GM21360 (cell line): ENCODE measurements at regions not wholly inside any gene's neighbourhood (a gene's known extent, or its start where the extent isn't known, plus 50 kb on each side); places are given as distances from the start of the nearest gene placed in this dataset.
"Not testable (repeated sequence)": the region's sequence is repeated elsewhere in the genome, so short reads cannot be mapped to it uniquely, and the experiment has no call there.

ENCODE experiments used
- ATAC-seq: cut with Tn5 transposase; IDR thresholded peaks from one replicate; pipeline ENCODE4 v1.9.1; 2021; ENCODE audit warnings: mild to moderate bottlenecking, moderate library complexity; ENCODE audit not compliant: unreplicated experiment

GRCh38 chrX:131696989-131697388 lies 153.1 kb downstream of the OR13H1 start:
- ATAC-seq = not testable (repeated sequence)

- no peak for ATAC-seq
Measured at GRCh38 chrX:131703646-131704045, 159.8 kb downstream of the OR13H1 start.

GRCh38 chrX:131704136-131704695 lies 160.3 kb downstream of the OR13H1 start:
- peak; percentile 56 for ATAC-seq

GRCh38 chrX:131709553-131709952 lies 165.7 kb downstream of the OR13H1 start:
- ATAC-seq = no peak

GRCh38 chrX:131711478-131711867 lies 167.6 kb downstream of the OR13H1 start:
- ATAC-seq = no peak

- no peak for ATAC-seq
Measured at GRCh38 chrX:131723646-131724045, 179.8 kb downstream of the OR13H1 start.

GRCh38 chrX:131724292-131724691 lies 180.4 kb downstream of the OR13H1 start:
- ATAC-seq = no peak

- ATAC-seq = no peak
Measured at GRCh38 chrX:131725001-131725654, 181.3 kb downstream of the OR13H1 start.

GRCh38 chrX:131727778-131728177 lies 183.9 kb downstream of the OR13H1 start:
- no peak for ATAC-seq

GRCh38 chrX:131728295-131729145 lies 184.6 kb downstream of the OR13H1 start:
- ATAC-seq = peak; percentile 67

GRCh38 chrX:131729295-131729694 lies 185.4 kb downstream of the OR13H1 start:
- peak; percentile 64 for ATAC-seq

- peak; percentile 73 for ATAC-seq
Measured at GRCh38 chrX:131734621-131735020, 190.7 kb downstream of the OR13H1 start.

- no peak for ATAC-seq
Measured at GRCh38 chrX:131735127-131735526, 191.3 kb downstream of the OR13H1 start.

GRCh38 chrX:131739823-131740222 lies 195.9 kb downstream of the OR13H1 start:
- no peak for ATAC-seq

GRCh38 chrX:131741103-131741581 lies 197.3 kb downstream of the OR13H1 start:
- peak; percentile 52 for ATAC-seq

GRCh38 chrX:131745942-131746489 lies 202.1 kb downstream of the OR13H1 start:
- ATAC-seq = no peak

- peak; percentile 40 for ATAC-seq
Measured at GRCh38 chrX:131746491-131746968, 202.7 kb downstream of the OR13H1 start.

GRCh38 chrX:131747173-131747572 lies 203.3 kb downstream of the OR13H1 start:
- ATAC-seq = peak; percentile 61

GRCh38 chrX:131752493-131753198 lies 208.8 kb downstream of the OR13H1 start:
- ATAC-seq = peak; percentile 49

- ATAC-seq = peak; percentile 42
Measured at GRCh38 chrX:131762802-131763234, 218.9 kb downstream of the OR13H1 start.

GRCh38 chrX:131763674-131764073 lies 219.8 kb downstream of the OR13H1 start:
- peak; percentile 82 for ATAC-seq
